ENCODE measurements at regions not wholly inside any gene's neighbourhood (a gene's known extent, or its start where the extent isn't known, plus 50 kb on each side); places are given as distances from the start of the nearest gene placed in this dataset.

DNA sequence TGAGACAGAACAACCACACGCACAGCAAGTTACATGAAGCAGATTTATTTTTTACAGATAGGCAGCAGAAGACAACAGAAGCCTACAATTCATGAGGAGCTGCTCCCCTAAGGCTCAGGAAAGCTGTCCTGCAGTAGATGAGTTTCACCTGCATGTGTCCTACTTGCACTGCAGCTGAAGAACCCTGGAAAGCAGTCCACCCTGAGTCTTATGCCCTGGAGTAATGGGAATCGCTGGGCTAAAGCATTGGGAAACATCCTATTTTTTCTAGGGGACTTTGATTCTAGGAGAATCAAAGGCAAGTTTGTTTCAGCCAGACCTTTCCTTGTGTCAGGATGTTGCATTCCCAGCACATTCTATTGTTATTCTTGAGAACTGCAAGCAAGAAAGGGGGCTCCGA is 304.8 kb downstream of the LRATD1 start (continued):
- TF ChIP-seq MEF2A (IDR thresholded peaks at IDR 0.05; ENCODE audit: borderline replicate concordance, low read depth) (no peak), FOXJ3 (CRISPR knock-in tag; IDR thresholded peaks at IDR 0.05) (no peak), FOXM1 (IDR thresholded peaks at IDR 0.05; ENCODE audit: low read depth) (no peak), FOSL2 (IDR thresholded peaks at IDR 0.05; ENCODE audit: borderline replicate concordance, low read depth) (no peak), TCF12 (IDR thresholded peaks at IDR 0.05) (no peak)

DNA sequence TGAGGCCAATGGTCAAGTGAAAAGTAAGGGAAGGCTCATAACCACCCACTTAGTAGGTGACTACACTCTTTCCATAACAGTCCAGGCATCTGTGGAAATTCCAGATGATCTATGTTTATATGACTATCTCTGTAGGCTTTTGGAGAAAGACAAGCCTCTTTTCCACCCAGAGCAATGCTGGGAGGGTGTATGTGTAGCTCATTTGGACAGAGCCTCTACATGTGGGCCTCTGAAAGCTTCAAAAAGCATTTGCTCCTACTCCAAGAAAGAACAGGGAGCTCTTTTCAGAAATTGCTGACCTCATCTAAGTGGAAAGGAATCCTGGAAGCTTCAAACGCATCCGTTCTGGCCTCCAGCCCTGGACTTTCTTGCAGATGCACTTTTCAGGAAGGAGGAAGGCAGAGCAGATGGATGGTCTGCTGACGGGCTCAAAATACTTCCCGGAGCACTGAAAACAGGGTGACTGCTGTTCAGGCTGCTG is 308.7 kb downstream of the LRATD1 start:
- no peaks in the 10 kb centered on the region for H3K79me2 ChIP-seq (ENCODE audit: insufficient read depth)
- 33% methylated on average over 4 of the region's 4 CpGs for whole genome bisulfite sequencing (ENCODE audit: low lambda C conversion rate)
- POLR2A ChIA-PET, result no interaction called here

DNA sequence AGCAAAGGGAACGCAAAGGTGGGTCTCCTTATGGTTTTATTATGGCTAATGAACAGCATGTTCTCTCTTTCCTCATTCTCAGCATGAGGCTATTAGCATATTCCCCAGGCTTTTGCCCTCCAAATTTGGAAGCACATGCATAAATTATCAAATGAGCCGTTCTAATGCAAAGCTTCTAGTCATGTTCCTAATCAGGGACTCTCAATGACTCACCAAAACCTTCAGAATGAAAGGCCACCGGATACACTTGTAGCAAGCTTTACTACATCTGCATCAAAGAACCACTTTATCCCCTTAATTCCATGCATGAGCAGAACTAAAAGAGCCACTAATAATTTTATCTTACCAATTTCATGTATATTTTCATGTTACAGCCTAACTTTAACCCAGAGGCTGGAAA is 310.5 kb downstream of the LRATD1 start:
- DNase-seq, result no peak
- Histone ChIP-seq H3K9me3 (no peaks in the 10 kb centered on the region; the same call in 1 of the 2 replicates), H3K4me3 (ENCODE audit: low read depth in 2 of 2, low read length in 1 of 2) (no peak overlapping the region), H2AFZ (ENCODE audit: low read depth) (no peak overlapping the region), H3K9ac (no peak overlapping the region), H3K9me2 (no peaks in the 10 kb centered on the region; the same call in 1 of the 2 replicates), H3K4me1 (ENCODE audit: control insufficient read depth in 1 of 2, insufficient read depth in 2 of 2, low read depth in 1 of 2, low read length in 1 of 2) (no peaks in the 10 kb centered on the region), H3K79me2 (ENCODE audit: insufficient read depth) (no peaks in the 10 kb centered on the region), H4K20me1 (ENCODE audit: insufficient read depth) (no peaks in the 10 kb centered on the region), H3K4me2 (no peak overlapping the region), H3K27ac (ENCODE audit: low read depth in 2 of 2, low read length in 1 of 2) (no peak overlapping the region), H3F3A (replicated peaks; ENCODE audit: insufficient read depth) (no peaks in the 10 kb centered on the region), H3K36me3 (replicated peaks in 1 of 2; ENCODE audit: control insufficient read depth in 1 of 2, insufficient read depth in 2 of 2, low read length in 1 of 2) (no peaks in the 10 kb centered on the region), H3K27me3 (ENCODE audit: insufficient read depth) (no peaks in the 10 kb centered on the region)
- ChIA-PET CTCF (no interaction called here), POLR2A (no interaction called here)
- 21% methylated on average over 3 of the region's 3 CpGs for WGBS (ENCODE audit: low lambda C conversion rate)
- TF ChIP-seq, protein P1, sequence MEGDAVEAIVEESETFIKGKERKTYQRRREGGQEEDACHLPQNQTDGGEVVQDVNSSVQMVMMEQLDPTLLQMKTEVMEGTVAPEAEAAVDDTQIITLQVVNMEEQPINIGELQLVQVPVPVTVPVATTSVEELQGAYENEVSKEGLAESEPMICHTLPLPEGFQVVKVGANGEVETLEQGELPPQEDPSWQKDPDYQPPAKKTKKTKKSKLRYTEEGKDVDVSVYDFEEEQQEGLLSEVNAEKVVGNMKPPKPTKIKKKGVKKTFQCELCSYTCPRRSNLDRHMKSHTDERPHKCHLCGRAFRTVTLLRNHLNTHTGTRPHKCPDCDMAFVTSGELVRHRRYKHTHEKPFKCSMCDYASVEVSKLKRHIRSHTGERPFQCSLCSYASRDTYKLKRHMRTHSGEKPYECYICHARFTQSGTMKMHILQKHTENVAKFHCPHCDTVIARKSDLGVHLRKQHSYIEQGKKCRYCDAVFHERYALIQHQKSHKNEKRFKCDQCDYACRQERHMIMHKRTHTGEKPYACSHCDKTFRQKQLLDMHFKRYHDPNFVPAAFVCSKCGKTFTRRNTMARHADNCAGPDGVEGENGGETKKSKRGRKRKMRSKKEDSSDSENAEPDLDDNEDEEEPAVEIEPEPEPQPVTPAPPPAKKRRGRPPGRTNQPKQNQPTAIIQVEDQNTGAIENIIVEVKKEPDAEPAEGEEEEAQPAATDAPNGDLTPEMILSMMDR (IDR thresholded peaks at IDR 0.05), result no peak
- TF ChIP-seq, protein P2, sequence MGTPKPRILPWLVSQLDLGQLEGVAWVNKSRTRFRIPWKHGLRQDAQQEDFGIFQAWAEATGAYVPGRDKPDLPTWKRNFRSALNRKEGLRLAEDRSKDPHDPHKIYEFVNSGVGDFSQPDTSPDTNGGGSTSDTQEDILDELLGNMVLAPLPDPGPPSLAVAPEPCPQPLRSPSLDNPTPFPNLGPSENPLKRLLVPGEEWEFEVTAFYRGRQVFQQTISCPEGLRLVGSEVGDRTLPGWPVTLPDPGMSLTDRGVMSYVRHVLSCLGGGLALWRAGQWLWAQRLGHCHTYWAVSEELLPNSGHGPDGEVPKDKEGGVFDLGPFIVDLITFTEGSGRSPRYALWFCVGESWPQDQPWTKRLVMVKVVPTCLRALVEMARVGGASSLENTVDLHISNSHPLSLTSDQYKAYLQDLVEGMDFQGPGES (IDR thresholded peaks at IDR 0.05; ENCODE audit: low read depth, low read length), result no peak

More for the DNA sequence above, 308.7 kb downstream of the LRATD1 start:
- no peak for DNase-seq
- Histone ChIP-seq H3K27me3 (ENCODE audit: insufficient read depth) (no peaks in the 10 kb centered on the region), H3K4me2 (no peak overlapping the region), H3K27ac (ENCODE audit: low read depth in 2 of 2, low read length in 1 of 2) (no peak overlapping the region), H3K4me1 (ENCODE audit: control insufficient read depth in 1 of 2, insufficient read depth in 2 of 2, low read depth in 1 of 2, low read length in 1 of 2) (no peaks in the 10 kb centered on the region), H3F3A (replicated peaks; ENCODE audit: insufficient read depth) (no peaks in the 10 kb centered on the region), H3K36me3 (replicated peaks in 1 of 2; ENCODE audit: control insufficient read depth in 1 of 2, insufficient read depth in 2 of 2, low read length in 1 of 2) (no peaks in the 10 kb centered on the region), H4K20me1 (ENCODE audit: insufficient read depth) (no peaks in the 10 kb centered on the region), H2AFZ (ENCODE audit: low read depth) (no peak overlapping the region), H3K4me3 (ENCODE audit: low read depth in 2 of 2, low read length in 1 of 2) (no peak overlapping the region), H3K9ac (no peak overlapping the region), H3K9me3 (no peaks in the 10 kb centered on the region), H3K9me2 (no peaks in the 10 kb centered on the region)
- CTCF ChIA-PET, result interaction anchor here (1.7 kb wide), 1 partner anchor 9 kb away, joined by 5 read pairs; no protein-coding TSS in a partner anchor
- TF ChIP-seq SMC3 (IDR thresholded peaks at IDR 0.05; ENCODE audit: low read depth, low read length) (no peak), FOXM1 (IDR thresholded peaks at IDR 0.05; ENCODE audit: low read depth) (no peak), RAD21 (IDR thresholded peaks at IDR 0.05; ENCODE audit: low read length) (no peak), EZH2phosphoT487 (IDR thresholded peaks at IDR 0.05; ENCODE audit: borderline replicate concordance, low read depth) (no peak), FOSL2 (IDR thresholded peaks at IDR 0.05; ENCODE audit: borderline replicate concordance, low read depth) (no peak), FOXJ3 (CRISPR knock-in tag; IDR thresholded peaks at IDR 0.05) (no peak)
- TF ChIP-seq, protein P3, sequence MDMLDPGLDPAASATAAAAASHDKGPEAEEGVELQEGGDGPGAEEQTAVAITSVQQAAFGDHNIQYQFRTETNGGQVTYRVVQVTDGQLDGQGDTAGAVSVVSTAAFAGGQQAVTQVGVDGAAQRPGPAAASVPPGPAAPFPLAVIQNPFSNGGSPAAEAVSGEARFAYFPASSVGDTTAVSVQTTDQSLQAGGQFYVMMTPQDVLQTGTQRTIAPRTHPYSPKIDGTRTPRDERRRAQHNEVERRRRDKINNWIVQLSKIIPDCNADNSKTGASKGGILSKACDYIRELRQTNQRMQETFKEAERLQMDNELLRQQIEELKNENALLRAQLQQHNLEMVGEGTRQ (IDR thresholded peaks at IDR 0.05; ENCODE audit: borderline replicate concordance, low read depth, low read length), result no peak

Measured in SK-N-SH (cell line).